ENCODE measurements at regions not wholly inside any gene's neighbourhood (a gene's known extent, or its start where the extent isn't known, plus 50 kb on each side); places are given as distances from the start of the nearest gene placed in this dataset.

GRCh38 chr2:192978395-192978794 lies 783.7 kb upstream of the TMEFF2 start:
- TF ChIP-seq CTCF (IDR thresholded peaks at IDR 0.05; ENCODE audit: low read depth, low read length): no peak
- TF ChIP-seq EZH2phosphoT487 (IDR thresholded peaks at IDR 0.05; ENCODE audit: low read depth): no peak
